ENCODE measurements at regions not wholly inside any gene's neighbourhood (a gene's known extent, or its start where the extent isn't known, plus 50 kb on each side); places are given as distances from the start of the nearest gene placed in this dataset.

DNA sequence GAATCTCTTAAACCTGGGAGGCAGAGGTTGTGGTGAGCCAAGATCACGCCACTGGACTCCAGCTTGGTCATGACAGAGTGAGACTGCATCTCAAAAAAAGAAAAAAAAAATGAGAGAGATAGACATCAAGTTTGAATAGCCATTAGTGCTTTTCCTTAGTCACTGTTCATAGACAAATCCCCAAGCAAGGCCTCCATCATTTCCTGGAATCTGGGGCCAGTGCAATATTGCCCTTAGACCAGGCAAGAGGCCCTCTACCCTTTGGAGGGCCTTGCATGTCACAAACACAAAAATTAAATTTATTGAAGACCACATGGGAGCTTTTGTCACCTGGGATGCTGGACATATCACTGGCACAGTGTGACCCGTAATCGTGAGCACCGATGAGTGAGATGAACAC, 141.5 kb downstream of the B3GNT2 start:
- Histone ChIP-seq H3K9ac (no peak overlapping the region), H3K9me3 (replicated peaks in 1 of 11) (no peaks in the 10 kb centered on the region), H3K4me3 (no peak overlapping the region), H3K4me2 (no peak overlapping the region), H3K27me3 (no peaks in the 10 kb centered on the region), H3K36me3 (no peaks in the 10 kb centered on the region), H3K27ac (no peak overlapping the region), H4K20me1 (no peaks in the 10 kb centered on the region), H3K4me1 (peaks cover 10 to 34% (median 18%) of the 10 kb centered on the region in 10 experiments; a peak in 17 of 20 replicates)
- TF ChIP-seq Cebpa-rat (IDR thresholded peaks at IDR 0.05), result no peak

DNA sequence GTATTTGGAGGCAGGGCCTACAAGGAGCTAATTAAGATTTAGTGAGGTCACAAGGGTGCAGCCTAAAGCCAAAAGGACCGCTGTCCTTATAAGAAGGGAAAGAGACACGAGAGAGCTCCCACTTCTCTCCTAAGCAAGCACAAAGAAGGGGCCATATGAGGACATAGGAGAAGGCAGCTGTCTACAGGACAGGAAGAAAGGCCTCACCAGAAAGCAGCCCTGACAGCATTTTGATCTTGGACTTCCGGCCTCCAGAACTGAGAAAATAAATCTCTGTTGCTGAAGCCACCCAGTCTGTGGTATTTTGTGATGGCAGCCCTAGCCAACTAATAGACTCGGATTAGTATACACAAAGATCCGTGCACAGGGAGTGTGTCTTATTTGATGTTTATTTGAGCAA, 139.7 kb downstream of the B3GNT2 start:
- no peak for TF ChIP-seq Cebpa-rat (IDR thresholded peaks at IDR 0.05)
- no peak overlapping the region for H3K9ac ChIP-seq
- no peaks in the 10 kb centered on the region for H3K27me3 ChIP-seq
- H3K36me3 ChIP-seq, result no peaks in the 10 kb centered on the region
- H4K20me1 ChIP-seq, result no peaks in the 10 kb centered on the region
- H3K4me2 ChIP-seq, result peak overlapping the region; percentile 3 to 41 (median 14); a peak in 12 of 22 replicates
- peaks cover 0 to 1% (median 0%) of the 10 kb centered on the region in 11 experiments; a peak in 1 of 22 replicates for H3K9me3 ChIP-seq (replicated peaks in 1 of 11)
- no peak overlapping the region for H3K4me3 ChIP-seq
- peaks cover 8 to 25% (median 18%) of the 10 kb centered on the region in 10 experiments; a peak in 17 of 20 replicates for H3K4me1 ChIP-seq
- H3K27ac ChIP-seq, result peak overlapping the region in 1 of 11 experiments; percentile 26; a peak in 2 of 22 replicates

DNA sequence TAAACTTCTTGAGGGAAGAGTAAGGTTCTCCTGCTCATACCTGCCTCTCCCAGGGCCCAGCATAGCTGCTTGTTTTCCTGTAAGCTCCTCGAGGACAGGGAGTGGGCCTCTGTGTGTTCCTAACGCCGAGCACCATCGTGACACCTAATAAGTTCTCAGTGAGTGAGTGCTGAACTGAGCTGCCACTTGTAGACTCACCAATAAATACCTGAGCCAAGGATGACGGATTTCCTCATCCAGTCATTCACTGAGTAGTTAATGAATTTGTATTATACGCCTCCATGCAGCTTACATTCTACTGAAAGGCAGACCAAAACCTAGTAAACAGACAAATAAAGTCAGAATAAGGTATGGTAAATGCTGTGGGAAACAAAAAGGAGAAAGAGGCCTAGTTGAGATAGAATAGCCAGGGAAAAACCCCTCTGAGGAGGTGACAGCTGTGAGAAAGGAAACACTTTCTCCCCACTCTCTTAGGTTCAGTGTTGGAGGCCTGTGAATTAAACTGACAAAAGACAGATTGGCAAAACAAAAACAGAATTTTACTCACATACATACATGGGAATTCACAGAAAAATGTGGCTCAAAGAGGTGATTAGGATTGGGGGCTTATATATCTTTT, 138.6 kb downstream of the B3GNT2 start:
- no peak overlapping the region for H3K9ac ChIP-seq
- H3K36me3 ChIP-seq, result no peaks in the 10 kb centered on the region
- no peak for TF ChIP-seq Cebpa-rat (IDR thresholded peaks at IDR 0.05)
- peak overlapping the region in 4 of 11 experiments; percentile 20 to 34 (median 25); a peak in 4 of 22 replicates for H3K4me2 ChIP-seq
- H3K27ac ChIP-seq, result no peak overlapping the region
- peaks cover 8 to 25% (median 18%) of the 10 kb centered on the region in 10 experiments; a peak in 17 of 20 replicates for H3K4me1 ChIP-seq
- peaks cover 0 to 11% (median 0%) of the 10 kb centered on the region in 11 experiments; a peak in 4 of 22 replicates for H3K9me3 ChIP-seq (replicated peaks in 1 of 11)
- no peak overlapping the region for H3K4me3 ChIP-seq
- no peaks in the 10 kb centered on the region for H3K27me3 ChIP-seq
- no peaks in the 10 kb centered on the region for H4K20me1 ChIP-seq

DNA sequence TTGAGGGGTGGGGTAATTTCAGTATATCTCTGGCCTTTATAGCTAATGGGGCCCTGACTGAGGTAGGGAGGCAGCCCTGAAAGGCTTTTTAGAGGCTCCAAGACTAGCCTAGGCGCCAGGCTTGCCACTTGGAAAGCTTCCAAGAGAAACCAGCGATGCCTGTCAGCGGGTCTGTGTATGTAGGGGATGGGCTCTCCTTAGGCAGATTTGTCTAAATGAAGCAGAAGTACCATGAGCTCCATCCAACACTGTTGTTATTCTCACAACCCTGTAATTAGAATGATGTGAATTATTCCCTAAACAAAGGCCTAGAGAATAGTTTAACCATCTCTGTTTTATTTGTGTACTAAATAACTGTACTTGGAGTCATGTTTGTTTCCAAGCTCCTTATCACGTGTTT, 138.1 kb downstream of the B3GNT2 start:
- no peaks in the 10 kb centered on the region for H4K20me1 ChIP-seq
- H3K9ac ChIP-seq, result no peak overlapping the region
- peaks cover 0 to 11% (median 0%) of the 10 kb centered on the region in 11 experiments; a peak in 4 of 22 replicates for H3K9me3 ChIP-seq (replicated peaks in 1 of 11)
- no peaks in the 10 kb centered on the region for H3K36me3 ChIP-seq
- H3K4me3 ChIP-seq, result no peak overlapping the region
- peaks cover 8 to 25% (median 18%) of the 10 kb centered on the region in 10 experiments; a peak in 17 of 20 replicates for H3K4me1 ChIP-seq
- no peak for TF ChIP-seq Cebpa-rat (IDR thresholded peaks at IDR 0.05)
- H3K4me2 ChIP-seq, result peak overlapping the region in 4 of 11 experiments; percentile 4 to 26 (median 17); a peak in 3 of 22 replicates
- H3K27me3 ChIP-seq, result no peaks in the 10 kb centered on the region
- no peak overlapping the region for H3K27ac ChIP-seq

DNA sequence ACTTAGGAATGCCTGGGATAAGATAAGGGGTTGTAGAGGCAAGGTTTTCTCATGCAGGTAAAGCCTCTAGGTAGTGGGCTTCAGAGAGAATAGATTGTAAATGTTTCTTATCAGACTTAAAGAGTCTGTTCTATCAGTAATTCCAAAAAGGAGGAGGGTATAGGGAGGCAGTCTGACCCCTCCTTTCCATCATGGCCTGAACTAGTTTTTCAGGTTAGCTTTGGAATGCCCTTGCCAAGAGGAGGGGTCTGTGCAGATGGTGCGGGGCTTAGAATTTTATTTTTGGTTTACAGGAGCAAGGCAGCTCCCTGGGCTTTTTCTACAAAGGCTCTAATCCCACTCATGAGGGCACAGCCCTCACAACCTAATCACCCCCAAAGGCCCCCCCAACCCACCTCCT, 135.0 kb downstream of the B3GNT2 start:
- Histone ChIP-seq H3K36me3 (no peaks in the 10 kb centered on the region; a peak in 1 of 22 replicates), H3K9ac (no peak overlapping the region), H4K20me1 (no peaks in the 10 kb centered on the region), H3K27ac (no peak overlapping the region), H3K9me3 (replicated peaks in 1 of 11) (peaks cover 9 to 28% (median 16%) of the 10 kb centered on the region in 11 experiments), H3K27me3 (no peaks in the 10 kb centered on the region), H3K4me3 (no peak overlapping the region), H3K4me1 (peaks cover 8 to 24% (median 17%) of the 10 kb centered on the region in 10 experiments; a peak in 17 of 20 replicates), H3K4me2 (no peak overlapping the region)
- TF ChIP-seq Cebpa-rat (IDR thresholded peaks at IDR 0.05), result no peak

DNA sequence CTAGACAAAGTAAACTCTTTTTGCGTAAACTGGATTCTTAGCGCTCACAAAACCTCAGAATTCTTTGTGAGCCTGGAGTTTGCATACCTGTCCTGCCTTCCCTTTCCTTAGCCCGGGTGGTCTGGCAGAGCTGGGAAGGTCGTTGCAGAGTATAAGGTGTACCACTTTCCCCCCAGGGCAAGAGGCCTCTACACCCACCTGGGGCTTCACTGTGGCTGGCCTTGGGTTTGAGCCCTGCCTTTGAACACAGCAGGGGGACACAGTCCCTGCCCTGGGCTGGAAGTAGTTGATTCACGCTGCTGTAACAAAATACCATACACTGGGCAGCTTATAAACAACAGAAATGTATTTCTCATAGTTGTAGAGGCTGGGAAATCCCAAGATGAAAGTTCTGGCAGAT, 133.9 kb downstream of the B3GNT2 start:
- no peak overlapping the region for H3K4me3 ChIP-seq
- H3K4me1 ChIP-seq, result peaks cover 0 to 12% (median 7%) of the 10 kb centered on the region in 10 experiments; a peak in 10 of 20 replicates
- no peak for TF ChIP-seq Cebpa-rat (IDR thresholded peaks at IDR 0.05)
- peaks cover 21 to 39% (median 28%) of the 10 kb centered on the region in 11 experiments for H3K9me3 ChIP-seq (replicated peaks in 1 of 11)
- H3K27ac ChIP-seq, result no peak overlapping the region
- no peaks in the 10 kb centered on the region for H3K27me3 ChIP-seq
- no peaks in the 10 kb centered on the region; a peak in 1 of 22 replicates for H3K36me3 ChIP-seq
- H4K20me1 ChIP-seq, result no peaks in the 10 kb centered on the region
- no peak overlapping the region for H3K9ac ChIP-seq
- H3K4me2 ChIP-seq, result no peak overlapping the region

DNA sequence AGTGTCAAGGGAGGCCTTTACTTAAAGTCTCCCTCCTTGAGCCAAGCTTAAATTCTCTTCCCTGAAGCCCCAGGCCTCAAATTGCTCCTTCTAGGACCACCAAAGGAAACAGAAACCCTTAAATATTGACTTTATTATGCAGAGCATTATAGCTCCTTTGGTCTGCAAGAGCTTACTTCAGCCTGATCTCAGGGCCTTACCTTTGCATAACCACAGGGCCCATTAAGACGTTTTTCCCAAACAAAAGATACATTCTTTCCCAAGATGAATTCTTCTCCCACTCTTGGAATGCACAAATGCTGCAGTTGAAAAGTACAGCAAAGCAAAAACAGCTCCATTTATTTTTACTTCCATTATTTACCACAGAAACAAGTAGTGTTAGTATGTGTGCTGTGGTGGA, 130.8 kb downstream of the B3GNT2 start:
- TF ChIP-seq Cebpa-rat (IDR thresholded peaks at IDR 0.05), result no peak
- peaks cover 30 to 48% (median 37%) of the 10 kb centered on the region in 11 experiments for H3K9me3 ChIP-seq (replicated peaks in 1 of 11)
- H3K4me2 ChIP-seq, result no peak overlapping the region

DNA sequence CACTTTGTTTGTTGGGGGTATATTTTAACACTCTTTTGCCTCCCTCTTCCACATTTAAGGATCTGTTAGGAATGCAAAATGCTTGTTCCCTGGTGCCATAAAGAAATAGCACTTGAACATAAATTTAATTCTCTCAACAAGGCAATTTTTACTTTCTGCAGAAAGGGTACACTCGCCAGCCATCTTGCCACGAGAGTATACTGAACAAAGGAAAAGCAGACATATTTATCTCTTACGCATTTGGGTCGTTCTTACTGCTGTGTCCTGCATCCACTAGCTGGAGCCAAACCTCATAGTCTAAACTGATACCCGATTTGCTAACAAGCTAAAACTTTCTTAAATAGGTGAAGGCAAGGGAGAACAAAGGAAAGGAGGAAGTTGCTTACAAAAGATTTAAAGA, 129.5 kb downstream of the B3GNT2 start:
- TF ChIP-seq Cebpa-rat (IDR thresholded peaks at IDR 0.05), result no peak
- no peak overlapping the region for H3K4me3 ChIP-seq
- peaks cover 30 to 46% (median 37%) of the 10 kb centered on the region in 11 experiments for H3K9me3 ChIP-seq (replicated peaks in 1 of 11)
- H3K4me1 ChIP-seq, result no peaks in the 10 kb centered on the region
- H4K20me1 ChIP-seq, result no peaks in the 10 kb centered on the region
- H3K9ac ChIP-seq, result no peak overlapping the region
- H3K36me3 ChIP-seq, result no peaks in the 10 kb centered on the region; a peak in 1 of 22 replicates
- H3K4me2 ChIP-seq, result no peak overlapping the region
- no peaks in the 10 kb centered on the region for H3K27me3 ChIP-seq
- no peak overlapping the region for H3K27ac ChIP-seq

More for the DNA sequence above, 130.8 kb downstream of the B3GNT2 start:
- no peak overlapping the region for H3K27ac ChIP-seq
- no peak overlapping the region for H3K4me3 ChIP-seq
- H3K36me3 ChIP-seq, result no peaks in the 10 kb centered on the region; a peak in 1 of 22 replicates
- no peaks in the 10 kb centered on the region for H4K20me1 ChIP-seq
- H3K27me3 ChIP-seq, result no peaks in the 10 kb centered on the region
- H3K4me1 ChIP-seq, result no peaks in the 10 kb centered on the region
- H3K9ac ChIP-seq, result no peak overlapping the region

DNA sequence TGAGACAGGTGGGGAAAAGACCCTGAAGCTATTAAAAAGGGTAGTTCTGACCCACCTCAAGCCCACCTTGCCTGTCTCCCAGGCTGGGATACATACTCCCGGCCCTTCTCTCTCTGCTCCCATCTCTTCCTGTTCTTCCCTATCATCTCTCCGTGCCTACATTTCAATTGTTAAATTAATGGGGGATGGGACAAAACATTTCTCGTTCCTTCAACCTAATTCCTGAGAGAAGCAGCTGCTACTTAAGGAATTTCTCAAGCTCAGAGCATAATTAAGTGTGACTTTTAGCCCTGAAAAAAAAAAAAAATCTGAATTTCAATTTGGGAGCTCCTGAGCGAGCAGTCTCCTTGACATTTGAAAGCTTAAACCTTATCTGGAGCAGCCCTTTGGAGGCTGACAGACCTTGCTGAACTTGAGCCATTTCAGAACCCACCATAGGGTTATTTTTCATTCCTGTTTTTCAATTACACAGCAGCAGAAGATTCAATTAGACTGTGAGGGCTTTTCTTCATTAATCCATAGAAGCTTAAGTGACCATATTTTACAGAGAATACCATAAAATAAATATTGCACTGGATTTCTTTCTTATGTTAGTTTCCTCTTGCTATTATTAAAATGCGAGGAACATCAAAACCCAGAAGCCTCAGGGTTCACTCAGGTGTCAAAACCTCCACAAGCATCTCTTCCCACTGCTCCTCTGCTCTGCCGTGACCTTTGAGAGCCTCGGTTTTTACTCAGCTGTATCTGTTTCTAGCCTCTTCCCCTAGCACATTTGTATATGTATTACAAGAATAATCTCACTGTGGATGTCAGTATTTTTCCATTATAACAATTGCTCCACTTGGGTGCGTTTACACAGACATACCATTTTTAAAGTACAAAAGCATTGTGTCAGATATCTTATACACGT, 125.7 kb downstream of the B3GNT2 start:
- no peak overlapping the region for H3K4me2 ChIP-seq
- no peaks in the 10 kb centered on the region for H3K4me1 ChIP-seq
- no peaks in the 10 kb centered on the region for H4K20me1 ChIP-seq
- no peak overlapping the region for H3K9ac ChIP-seq
- TF ChIP-seq Cebpa-rat (IDR thresholded peaks at IDR 0.05), result no peak
- peaks cover 24 to 33% (median 26%) of the 10 kb centered on the region in 11 experiments for H3K9me3 ChIP-seq (replicated peaks in 1 of 11)
- H3K36me3 ChIP-seq, result no peaks in the 10 kb centered on the region; a peak in 1 of 22 replicates
- H3K4me3 ChIP-seq, result no peak overlapping the region
- H3K27ac ChIP-seq, result no peak overlapping the region
- H3K27me3 ChIP-seq, result no peaks in the 10 kb centered on the region

Data from BLaER1 treated with 17β-estradiol and CSF1 and Interleukin-3, amounts not matched to agents 10 nM and 100 nM (cell line).